ENCODE measurements at regions not wholly inside any gene's neighbourhood (a gene's known extent, or its start where the extent isn't known, plus 50 kb on each side); places are given as distances from the start of the nearest gene placed in this dataset.

- no peak overlapping the region for H3K9ac ChIP-seq
- DNase-seq (ENCODE audit: low spot score) = peak; percentile 76
- Mint-ChIP-seq H3K4me1 (no peaks in the 10 kb centered on the region), H3K36me3 (no peaks in the 10 kb centered on the region), H3K9me3 (no peaks in the 10 kb centered on the region), H3K27ac (no peak overlapping the region), H3K4me3 (no peak overlapping the region), H3K27me3 (ENCODE audit: insufficient read depth, low read depth) (no peaks in the 10 kb centered on the region)
- H3K4me1 ChIP-seq = no peaks in the 10 kb centered on the region
- TF ChIP-seq EZH2phosphoT487 (IDR thresholded peaks at IDR 0.05) = no peak
- TF ChIP-seq CTCF (IDR thresholded peaks at IDR 0.05) = peak; percentile 87
- TF ChIP-seq EZH2 (IDR thresholded peaks at IDR 0.05) = no peak
- H3F3A ChIP-seq (ENCODE audit: low read depth) = no peaks in the 10 kb centered on the region
- H3K36me3 ChIP-seq = no peaks in the 10 kb centered on the region
- H4K20me1 ChIP-seq (ENCODE audit: low read depth) = no peaks in the 10 kb centered on the region
- peak overlapping the region; percentile 93 for H2AFZ ChIP-seq (replicated peaks)
- peak overlapping the region; percentile 31 for H3K4me3 ChIP-seq
- no peak overlapping the region for H3K27ac ChIP-seq
- no peaks in the 10 kb centered on the region for H3K79me2 ChIP-seq (ENCODE audit: low read depth)
- H3K27me3 ChIP-seq = no peaks in the 10 kb centered on the region
- no peaks in the 10 kb centered on the region for H3K9me3 ChIP-seq (ENCODE audit: low read depth)
- peak overlapping the region; percentile 67 for H3K4me2 ChIP-seq
These were observed 247.3 kb downstream of the LTN1 start for GRCh38 chr21:28745131-28746016.

GRCh38 chr21:28743723-28744122, 249.0 kb downstream of the LTN1 start:
- H3K9ac ChIP-seq = no peak overlapping the region
- Mint-ChIP-seq H3K27me3 (ENCODE audit: insufficient read depth, low read depth) (no peaks in the 10 kb centered on the region), H3K9me3 (no peaks in the 10 kb centered on the region), H3K4me3 (no peak overlapping the region), H3K4me1 (peaks cover 4% of the 10 kb centered on the region), H3K36me3 (no peaks in the 10 kb centered on the region), H3K27ac (no peak overlapping the region)
- no peak overlapping the region for H2AFZ ChIP-seq (replicated peaks)
- no peak overlapping the region for H3K4me2 ChIP-seq
- H4K20me1 ChIP-seq (ENCODE audit: low read depth) = no peaks in the 10 kb centered on the region
- H3K36me3 ChIP-seq = no peaks in the 10 kb centered on the region
- peaks cover 4% of the 10 kb centered on the region for H3K4me1 ChIP-seq
- no peak overlapping the region for H3K4me3 ChIP-seq
- no peaks in the 10 kb centered on the region for H3K9me3 ChIP-seq (ENCODE audit: low read depth)
- H3K27ac ChIP-seq = no peak overlapping the region
- no peaks in the 10 kb centered on the region for H3K27me3 ChIP-seq
- no peak for TF ChIP-seq EZH2phosphoT487 (IDR thresholded peaks at IDR 0.05)
- TF ChIP-seq CTCF (IDR thresholded peaks at IDR 0.05) = no peak
- TF ChIP-seq EZH2 (IDR thresholded peaks at IDR 0.05) = no peak
- no peak for DNase-seq (ENCODE audit: low spot score)
- no peaks in the 10 kb centered on the region for H3K79me2 ChIP-seq (ENCODE audit: low read depth)
- H3F3A ChIP-seq (ENCODE audit: low read depth) = no peaks in the 10 kb centered on the region

- TF ChIP-seq CTCF (IDR thresholded peaks at IDR 0.05) (peak; percentile 25), EZH2 (IDR thresholded peaks at IDR 0.05) (no peak)
- peaks cover 7% of the 10 kb centered on the region for H3K4me1 ChIP-seq
- DNase-seq (ENCODE audit: low spot score) = no peak
- H3K27ac Mint-ChIP-seq = no peak overlapping the region
- H3K9me3 ChIP-seq (ENCODE audit: low read depth) = no peaks in the 10 kb centered on the region
- H3F3A ChIP-seq (ENCODE audit: low read depth) = no peaks in the 10 kb centered on the region
- no peak overlapping the region for H3K27ac ChIP-seq
- no peaks in the 10 kb centered on the region for H3K27me3 ChIP-seq
- no peak overlapping the region for H2AFZ ChIP-seq (replicated peaks)
- no peak overlapping the region for H3K4me3 Mint-ChIP-seq
- H3K4me1 Mint-ChIP-seq = peaks cover 12% of the 10 kb centered on the region
- H3K4me3 ChIP-seq = no peak overlapping the region
- no peaks in the 10 kb centered on the region for H4K20me1 ChIP-seq (ENCODE audit: low read depth)
- H3K9me3 Mint-ChIP-seq = no peaks in the 10 kb centered on the region
- no peaks in the 10 kb centered on the region for H3K79me2 ChIP-seq (ENCODE audit: low read depth)
- H3K36me3 Mint-ChIP-seq = no peaks in the 10 kb centered on the region
- H3K4me2 ChIP-seq = no peak overlapping the region
- H3K27me3 Mint-ChIP-seq (ENCODE audit: insufficient read depth, low read depth) = peaks cover 2% of the 10 kb centered on the region
- H3K9ac ChIP-seq = no peak overlapping the region
- no peaks in the 10 kb centered on the region for H3K36me3 ChIP-seq
These were observed 250.2 kb downstream of the LTN1 start for GRCh38 chr21:28742527-28742926.
